T-cell (primary cell): ENCODE measurements at regions not wholly inside any gene's neighbourhood (a gene's known extent, or its start where the extent isn't known, plus 50 kb on each side); places are given as distances from the start of the nearest gene placed in this dataset.
"Not testable (repeated sequence)": the region's sequence is repeated elsewhere in the genome, so short reads cannot be mapped to it uniquely, and the experiment has no call there.

Experiments
- ATAC-seq, 4 experiments: fragments of 200-7000 bp in 3 of 4; fragments of 150-1000 bp in 1 of 4; cut with Tn5 transposase; replicated peaks in 1 of 4; 1 replicate in 3 of 4; 2 replicates in 1 of 4; pipeline ENCODE4 v1.10.0; 2021; ENCODE audit warnings: moderate library complexity in 3 of 4, mild to moderate bottlenecking in 2 of 4, moderate number of reproducible peaks in 1 of 4
- CTCF ChIA-PET, 2 donors: fragments of 300-600 bp; sonication (Branson Sonifier 250); formaldehyde crosslinking; loops; one replicate each; lab custom pipeline; 2022; ENCODE audit warnings: antibody characterized with exemption in 2 of 2; lab: Charles Lee
- POLR2A ChIA-PET, 2 donors: fragments of 300-600 bp; sonication (Branson Sonifier 250); formaldehyde crosslinking; loops; one replicate each; lab custom pipeline; 2022; ENCODE audit warnings: antibody characterized with exemption in 2 of 2; lab: Charles Lee
- DNase-seq, 35 experiments: peaks; one replicate each; pipeline versions ENCODE4 v3.0.0 to v3.0.0-alpha.2; 2013 to 2023
- H3K27ac ChIP-seq: one replicate; pipeline ENCODE4 v1.5.1; 2013; ENCODE audit warnings: low read length
- H3K27me3 ChIP-seq, 2 experiments: replicated peaks in 1 of 2; 1 replicate in 1 of 2; 2 replicates in 1 of 2; pipeline versions ENCODE4 v1.6.1 to v1.7.0; 2013; ENCODE audit warnings: low read length in 1 of 2, mixed read lengths in 1 of 2; ENCODE audit not compliant: control insufficient read depth in 2 of 2, insufficient read depth in 2 of 2; ENCODE audit errors: extremely low read depth in 1 of 2
- H3K36me3 ChIP-seq, 2 donors: 1 replicate in 1 of 2; 2 replicates in 1 of 2; pipeline versions ENCODE4 v1.6.1 to v1.7.0; 2013; ENCODE audit warnings: low read length in 1 of 2; ENCODE audit not compliant: control insufficient read depth in 2 of 2, insufficient read depth in 1 of 2; ENCODE audit errors: extremely low read depth in 1 of 2
- H3K4me1 ChIP-seq, 2 experiments: 1 replicate in 1 of 2; 2 replicates in 1 of 2; pipeline versions ENCODE4 v1.6.1 to v1.7.0; 2013; ENCODE audit warnings: low read length in 2 of 2, mixed read lengths in 1 of 2; ENCODE audit not compliant: insufficient read depth in 2 of 2, control insufficient read depth in 1 of 2; ENCODE audit errors: extremely low read depth in 1 of 2
- H3K4me3 ChIP-seq, 2 donors: 1 replicate in 1 of 2; 2 replicates in 1 of 2; pipeline versions ENCODE4 v1.5.1 to v1.7.0; 2013; ENCODE audit warnings: mild to moderate bottlenecking in 2 of 2, low read length in 1 of 2, moderate library complexity in 1 of 2; ENCODE audit not compliant: control insufficient read depth in 1 of 2; ENCODE audit errors: extremely low read depth in 1 of 2
- H3K9me3 ChIP-seq: 2 replicates; pipeline ENCODE4 v1.7.0; 2013
- H3K27ac Mint-ChIP-seq, 2 donors: one replicate each; pipeline ENCODE4 v1.8.0; 2020 to 2021; ENCODE audit warnings: mild to moderate bottlenecking in 2 of 2, mixed read lengths in 2 of 2
- H3K27me3 Mint-ChIP-seq, 2 donors: one replicate each; pipeline ENCODE4 v1.8.0; 2021 to 2022; ENCODE audit warnings: mixed read lengths in 2 of 2
- H3K36me3 Mint-ChIP-seq: one replicate; pipeline ENCODE4 v1.8.0; 2021; ENCODE audit warnings: mixed read lengths
- H3K4me1 Mint-ChIP-seq, 3 donors: one replicate each; pipeline ENCODE4 v1.8.0; 2020 to 2022; ENCODE audit warnings: mixed read lengths in 3 of 3, mild to moderate bottlenecking in 1 of 3
- H3K4me3 Mint-ChIP-seq, 3 donors: one replicate each; pipeline ENCODE4 v1.8.0; 2020 to 2022; ENCODE audit warnings: mild to moderate bottlenecking in 3 of 3, mixed read lengths in 3 of 3, moderate library complexity in 3 of 3
- H3K9me3 Mint-ChIP-seq, 3 donors: one replicate each; pipeline ENCODE4 v1.8.0; 2020 to 2022; ENCODE audit warnings: mixed read lengths in 3 of 3
- WGBS: methylation state at CpG from one replicate; pipeline ENCODE4 v1.1.5; 2013; ENCODE audit warnings: missing lambda C conversion rate; ENCODE audit not compliant: insufficient coverage; 5-methylcytosine and 5-hydroxymethylcytosine counted together

DNA sequence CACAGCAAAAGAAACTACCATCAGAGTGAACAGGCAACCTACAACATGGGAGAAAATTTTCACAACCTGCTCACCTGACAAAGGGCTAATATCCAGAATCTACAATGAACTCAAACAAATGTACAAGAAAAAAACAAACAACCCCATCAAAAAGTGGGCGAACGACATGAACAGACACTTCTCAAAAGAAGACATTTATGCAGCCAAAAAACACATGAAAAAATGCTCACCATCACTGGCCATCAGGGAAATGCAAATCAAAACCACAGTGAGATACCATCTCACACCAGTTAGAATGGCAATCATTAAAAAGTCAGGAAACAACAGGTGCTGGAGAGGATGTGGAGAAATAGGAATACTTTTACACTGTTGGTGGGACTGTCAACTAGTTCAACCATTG lies 207.8 kb downstream of the USP6NL start:
- H3K4me3 Mint-ChIP-seq, result peak overlapping the region; percentile 43 to 62 (median 48)
- POLR2A ChIA-PET, H3K27me3 Mint-ChIP-seq, H3K9me3 Mint-ChIP-seq, H3K9me3 ChIP-seq, H3K36me3 Mint-ChIP-seq, DNase-seq, H3K27me3 ChIP-seq, H3K4me3 ChIP-seq, CTCF ChIA-PET, H3K36me3 ChIP-seq, ATAC-seq: not testable (repeated sequence)
- H3K27ac Mint-ChIP-seq, result peak overlapping the region; percentile 93 to 96
- peaks cover 26 to 68% of the 10 kb centered on the region in 2 experiments for H3K4me1 ChIP-seq
- peaks cover 77 to 88% (median 83%) of the 10 kb centered on the region in 3 donors for H3K4me1 Mint-ChIP-seq
- peak overlapping the region; percentile 79 for H3K27ac ChIP-seq
- no CpG with 5 or more reads among the region's 2 CpGs for WGBS

DNA sequence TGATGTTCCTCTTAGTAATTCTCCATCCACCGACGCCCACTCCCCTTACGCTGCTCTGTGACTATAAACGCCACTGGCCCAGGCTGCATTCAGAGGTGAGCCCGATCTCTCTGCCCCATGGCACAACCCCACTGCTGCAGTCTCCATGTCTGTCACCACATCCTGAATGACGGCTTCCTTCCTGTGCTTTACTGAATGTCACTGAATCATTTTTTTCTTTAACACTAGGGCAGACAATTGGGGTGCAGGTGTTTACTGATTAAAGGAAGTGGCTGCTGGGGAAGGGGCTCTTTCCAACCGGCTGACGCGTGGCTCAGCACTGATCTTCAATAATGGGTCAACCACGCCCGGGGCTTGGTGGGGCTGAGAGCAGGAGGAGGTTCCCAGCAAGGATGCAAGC lies 208.3 kb downstream of the USP6NL start:
- POLR2A ChIA-PET, result no interaction called here
- CTCF ChIA-PET, result no interaction called here
- peak overlapping the region; percentile 43 to 62 (median 48) for H3K4me3 Mint-ChIP-seq
- ATAC-seq (peak; percentile 96 to 97 (median 96)), DNase-seq (peak; percentile 36 to 85 (median 65))
- no peaks in the 10 kb centered on the region for H3K9me3 ChIP-seq
- no peaks in the 10 kb centered on the region for H3K36me3 ChIP-seq
- peaks cover 0 to 6% (median 4%) of the 10 kb centered on the region in 3 donors for H3K9me3 Mint-ChIP-seq
- H3K27me3 Mint-ChIP-seq, result no peaks in the 10 kb centered on the region
- H3K4me3 ChIP-seq, result peak overlapping the region in 1 of 2 donors; percentile 18
- H3K27ac ChIP-seq, result peak overlapping the region; percentile 79
- peaks cover 22 to 63% of the 10 kb centered on the region in 2 experiments for H3K4me1 ChIP-seq
- 0% methylated on average over 9 of the region's 11 CpGs for WGBS
- H3K4me1 Mint-ChIP-seq, result peaks cover 76 to 90% (median 84%) of the 10 kb centered on the region in 3 donors
- peak overlapping the region; percentile 93 to 96 for H3K27ac Mint-ChIP-seq
- no peaks in the 10 kb centered on the region for H3K27me3 ChIP-seq
- peaks cover 4% of the 10 kb centered on the region for H3K36me3 Mint-ChIP-seq

DNA sequence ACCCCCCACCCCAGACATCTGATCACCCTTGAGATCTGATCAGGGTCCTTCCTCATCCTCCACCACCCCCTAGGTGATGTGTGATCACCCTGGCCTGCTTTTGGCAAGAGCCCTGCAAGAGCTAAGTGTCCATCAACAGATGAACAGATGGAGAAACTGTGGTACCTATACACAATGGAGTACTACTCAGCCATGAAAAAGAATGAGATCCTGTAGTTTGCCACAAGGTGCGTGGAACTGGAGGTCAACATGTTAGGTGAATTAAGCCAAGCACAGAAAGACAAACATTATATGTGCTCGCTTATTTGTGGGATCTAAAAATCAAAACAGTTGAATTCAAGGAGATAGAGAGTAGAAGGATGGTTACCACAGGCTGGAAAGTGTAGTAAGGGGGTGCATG lies 209.1 kb downstream of the USP6NL start:
- POLR2A ChIA-PET, result no interaction called here

DNA sequence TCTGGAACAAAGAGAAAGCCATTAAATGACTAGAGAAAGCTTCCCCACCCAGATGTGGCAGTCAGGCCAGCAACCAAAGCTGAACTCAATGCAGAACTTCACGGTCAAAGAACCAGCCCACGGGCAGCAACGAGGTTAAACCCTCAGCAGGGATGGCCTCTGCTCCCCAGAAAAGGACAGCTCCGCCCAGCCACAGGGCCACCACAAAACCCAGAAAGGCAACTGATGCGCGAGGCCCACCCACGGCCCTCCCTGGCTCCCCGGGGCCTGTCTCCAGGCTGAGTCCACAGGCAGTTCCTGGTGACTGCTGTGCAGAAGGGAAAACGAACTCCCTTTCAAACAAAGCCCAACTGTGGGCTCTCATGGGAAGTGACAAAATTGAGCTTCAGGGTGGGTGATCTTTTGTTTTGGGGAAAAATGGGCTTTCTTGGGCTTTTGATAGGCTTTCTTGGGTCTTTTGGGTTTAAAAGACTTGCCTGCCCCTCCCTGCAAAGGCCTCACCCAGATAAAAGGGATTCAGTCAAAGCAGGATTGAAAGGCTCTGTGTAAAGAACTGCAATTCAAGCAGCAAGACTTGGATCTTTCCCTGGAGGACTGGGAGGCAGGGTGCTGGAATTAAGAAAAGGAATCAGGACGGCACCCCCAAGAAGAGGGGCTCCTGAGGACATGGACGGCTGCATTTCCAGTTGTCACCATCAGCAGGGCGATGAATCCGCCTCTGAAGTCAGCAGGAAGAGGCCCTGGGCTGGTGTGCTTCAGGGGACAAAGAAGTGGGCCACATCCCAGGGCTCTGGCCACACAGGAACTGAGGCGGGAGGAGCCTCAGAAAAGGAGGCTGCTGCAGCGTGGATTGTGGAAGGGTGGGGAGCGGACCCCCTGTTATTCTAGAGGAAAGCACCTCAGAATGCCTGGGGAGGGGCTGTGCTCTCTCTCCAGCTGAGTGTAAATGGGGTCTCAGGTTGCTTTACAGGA lies 209.9 kb downstream of the USP6NL start:
- Histone ChIP-seq H3K4me3 (peak overlapping the region in 1 of 2 donors; percentile 26), H3K27ac (peak overlapping the region; percentile 79), H3K36me3 (no peaks in the 10 kb centered on the region), H3K9me3 (no peaks in the 10 kb centered on the region), H3K4me1 (peaks cover 15 to 51% of the 10 kb centered on the region in 2 experiments), H3K27me3 (no peaks in the 10 kb centered on the region)
- Mint-ChIP-seq H3K4me3 (peak overlapping the region; percentile 18 to 48 (median 40)), H3K9me3 (no peaks in the 10 kb centered on the region), H3K27me3 (no peaks in the 10 kb centered on the region), H3K4me1 (peaks cover 61 to 75% (median 69%) of the 10 kb centered on the region in 3 donors), H3K27ac (peak overlapping the region; percentile 72 to 96), H3K36me3 (no peaks in the 10 kb centered on the region)
- ATAC-seq (no peak), DNase-seq (peak in 9 of 35 experiments; percentile 4 to 40 (median 6))
- CTCF ChIA-PET, result no interaction called here
- POLR2A ChIA-PET, result no interaction called here
- 50% methylated on average over 8 of the region's 16 CpGs for WGBS

More for the DNA sequence above, 209.1 kb downstream of the USP6NL start:
- no peaks in the 10 kb centered on the region for H3K27me3 ChIP-seq
- Mint-ChIP-seq H3K36me3 (peaks cover 4% of the 10 kb centered on the region), H3K27me3 (no peaks in the 10 kb centered on the region), H3K27ac (peak overlapping the region; percentile 72 to 96), H3K4me1 (peaks cover 69 to 83% (median 77%) of the 10 kb centered on the region in 3 donors), H3K4me3 (peak overlapping the region in 1 of 3 donors; percentile 48), H3K9me3 (peaks cover 0 to 3% (median under 1%) of the 10 kb centered on the region in 3 donors)
- no peaks in the 10 kb centered on the region for H3K9me3 ChIP-seq
- peak overlapping the region; percentile 79 for H3K27ac ChIP-seq
- H3K4me1 ChIP-seq, result peaks cover 15 to 59% of the 10 kb centered on the region in 2 experiments
- DNase-seq (no peak), ATAC-seq (no peak)
- no peak overlapping the region for H3K4me3 ChIP-seq
- H3K36me3 ChIP-seq, result no peaks in the 10 kb centered on the region
- CTCF ChIA-PET, result no interaction called here
- 100% methylated on average over 1 of the region's 2 CpGs for WGBS

DNA sequence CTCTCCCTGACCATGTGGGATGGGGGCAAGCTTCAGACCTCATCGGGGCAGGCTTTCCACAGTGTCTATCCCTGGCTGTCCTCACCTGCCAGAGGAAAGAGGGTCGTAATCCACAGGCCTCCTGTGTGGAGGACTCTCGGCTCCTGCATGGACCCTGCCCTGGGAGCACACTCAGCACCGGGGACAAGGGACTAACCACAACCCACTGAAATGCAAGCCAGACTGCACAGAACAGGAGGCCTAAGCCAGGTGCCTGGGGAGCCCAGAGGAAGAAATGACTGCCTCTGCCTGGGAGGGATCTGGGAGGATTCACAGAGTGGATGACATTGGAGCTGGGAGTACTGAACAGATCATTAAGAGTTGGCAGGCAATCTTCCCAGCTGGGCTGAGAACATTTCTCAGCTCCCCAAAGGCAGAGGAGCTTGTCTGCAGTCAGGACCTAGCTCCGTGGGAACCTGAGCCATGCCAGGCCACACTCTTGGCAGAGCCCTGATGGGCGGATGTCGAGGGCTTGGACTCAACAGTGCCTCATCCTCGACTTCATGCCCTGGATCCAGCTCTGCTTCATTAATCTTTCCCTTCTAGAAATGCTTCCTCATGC lies 213.4 kb downstream of the USP6NL start:
- POLR2A ChIA-PET, result no interaction called here
- no peaks in the 10 kb centered on the region for H3K36me3 ChIP-seq
- Mint-ChIP-seq H3K4me3 (no peak overlapping the region), H3K36me3 (no peaks in the 10 kb centered on the region), H3K9me3 (no peaks in the 10 kb centered on the region), H3K4me1 (peaks cover 41 to 58% (median 46%) of the 10 kb centered on the region in 3 donors), H3K27me3 (no peaks in the 10 kb centered on the region), H3K27ac (peak overlapping the region in 1 of 2 donors; percentile 66)
- H3K4me3 ChIP-seq, result no peak overlapping the region
- H3K27ac ChIP-seq, result no peak overlapping the region
- no peak for DNase-seq
- H3K9me3 ChIP-seq, result no peaks in the 10 kb centered on the region
- H3K27me3 ChIP-seq, result no peaks in the 10 kb centered on the region
- H3K4me1 ChIP-seq, result peaks cover 15 to 32% of the 10 kb centered on the region in 2 experiments
- 82% methylated on average over 7 of the region's 8 CpGs for WGBS
- no peak for ATAC-seq
- CTCF ChIA-PET, result no interaction called here

DNA sequence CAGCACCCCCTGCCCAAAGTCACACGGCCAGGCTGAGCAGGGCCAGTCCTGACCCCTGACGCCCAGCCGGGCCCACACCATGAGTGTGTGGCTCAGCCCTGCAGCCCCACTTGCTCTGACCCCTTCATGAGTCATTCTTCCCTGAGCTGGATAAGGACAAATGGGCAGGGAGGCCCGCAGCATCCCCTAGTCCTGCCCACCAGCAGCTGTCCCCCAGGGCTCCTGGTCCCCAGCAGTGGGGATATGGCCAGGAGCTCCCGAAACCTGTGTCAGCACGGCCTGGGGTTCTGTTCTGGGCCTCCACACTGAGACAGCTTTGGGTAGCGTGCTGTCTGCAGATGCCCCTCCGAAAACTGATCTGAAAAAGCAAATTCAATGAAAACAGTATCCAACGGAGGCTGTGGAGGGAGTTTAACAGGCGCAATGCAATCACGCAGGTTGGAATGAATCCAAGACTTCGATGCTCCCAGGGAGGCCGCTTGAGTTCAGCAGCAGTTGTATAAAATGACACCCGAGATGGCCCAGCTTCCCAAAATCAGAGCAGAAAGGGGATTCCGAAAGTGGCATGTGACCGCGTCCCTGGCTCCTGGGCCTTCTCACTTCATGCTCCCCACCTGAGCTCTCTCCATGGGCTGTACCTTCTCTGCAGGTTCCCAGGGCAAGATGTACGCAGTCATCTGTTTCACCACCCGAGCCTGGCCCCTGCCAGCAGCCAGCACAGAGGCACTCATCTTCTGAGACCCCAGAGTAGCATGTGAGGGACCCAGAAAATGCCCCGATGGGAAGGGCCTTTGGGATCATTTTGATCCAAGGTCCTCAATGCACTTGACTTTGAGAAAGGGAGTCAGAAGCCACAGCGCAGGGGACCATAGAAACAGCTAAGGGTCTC lies 214.1 kb downstream of the USP6NL start:
- DNase-seq, result no peak
- Mint-ChIP-seq H3K36me3 (no peaks in the 10 kb centered on the region), H3K27ac (no peak overlapping the region), H3K9me3 (no peaks in the 10 kb centered on the region), H3K4me1 (peaks cover 34 to 50% (median 38%) of the 10 kb centered on the region in 3 donors), H3K4me3 (no peak overlapping the region), H3K27me3 (no peaks in the 10 kb centered on the region)
- Histone ChIP-seq H3K9me3 (no peaks in the 10 kb centered on the region), H3K4me3 (no peak overlapping the region), H3K27me3 (no peaks in the 10 kb centered on the region), H3K4me1 (peaks cover 10 to 26% of the 10 kb centered on the region in 2 experiments), H3K27ac (no peak overlapping the region), H3K36me3 (no peaks in the 10 kb centered on the region)
- ChIA-PET CTCF (no interaction called here), POLR2A (no interaction called here)
- 90% methylated on average over 20 of the region's 21 CpGs for WGBS
- no peak for ATAC-seq
